Liver (tissue), 3 donors: ENCODE measurements at regions not wholly inside any gene's neighbourhood (a gene's known extent, or its start where the extent isn't known, plus 50 kb on each side); places are given as distances from the start of the nearest gene placed in this dataset.

Source experiments
- EGR1 ChIP-seq, 2 donors: IDR thresholded peaks; 2 replicates each; pipeline ENCODE4 v1.6.1; 2016 to 2018; ENCODE audit warnings: antibody characterized with exemption in 2 of 2, low read depth in 2 of 2
- HNF4A ChIP-seq, 2 donors: conservative IDR thresholded peaks; 2 replicates each; pipeline ENCODE4 v1.6.1; 2016; ENCODE audit warnings: antibody characterized with exemption in 2 of 2, mild to moderate bottlenecking in 2 of 2
- RAD21 ChIP-seq, 2 donors: IDR thresholded peaks; 2 replicates each; pipeline ENCODE4 v1.6.1; 2016; ENCODE audit warnings: antibody characterized with exemption in 2 of 2, mild to moderate bottlenecking in 2 of 2
- TAF1 ChIP-seq: conservative IDR thresholded peaks from 2 replicates; pipeline ENCODE4 v1.6.1; 2016; ENCODE audit warnings: antibody characterized with exemption, mild to moderate bottlenecking
- YY1 ChIP-seq: IDR thresholded peaks from 2 replicates; pipeline ENCODE4 v1.6.1; 2016; ENCODE audit warnings: antibody characterized with exemption, mild to moderate bottlenecking
- TF ChIP-seq, protein P1 (sequence below): fragments of 150-350 bp; IDR thresholded peaks from 2 replicates; pipeline ENCODE4 v1.5.1; 2017; ENCODE audit warnings: improper control_type of control experiment, low read depth, low read length; ENCODE audit not compliant: missing input control
- TF ChIP-seq, protein P2 (sequence below): IDR thresholded peaks from 2 replicates; pipeline ENCODE4 v1.6.1; 2016; ENCODE audit warnings: antibody characterized with exemption
- TF ChIP-seq, protein P3 (sequence below): IDR thresholded peaks from 2 replicates; pipeline ENCODE4 v1.6.1; 2016; ENCODE audit warnings: antibody characterized with exemption, mild to moderate bottlenecking
- donor health status: healthy.
- donor health status: healthy.

DNA sequence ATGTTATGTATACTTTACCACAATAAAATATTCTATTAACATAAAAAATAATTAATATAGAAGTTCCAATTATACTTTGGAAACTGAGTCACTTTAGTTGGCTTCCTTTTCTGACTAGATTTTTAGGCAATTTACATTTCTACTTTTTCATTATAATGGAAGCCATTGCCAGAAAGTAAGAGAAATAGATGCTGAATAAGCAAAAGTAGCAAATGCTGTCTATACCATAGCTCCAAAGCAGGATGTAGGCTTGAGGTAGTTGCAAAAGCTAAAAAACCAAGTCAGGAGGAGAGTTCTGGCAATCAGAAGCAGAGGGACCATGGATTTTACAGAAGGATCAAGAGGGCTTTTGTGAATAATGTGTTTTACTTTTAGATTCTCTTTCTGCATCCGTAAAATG is 262.4 kb upstream of the TMEM229A start:
- TF ChIP-seq, protein P1, sequence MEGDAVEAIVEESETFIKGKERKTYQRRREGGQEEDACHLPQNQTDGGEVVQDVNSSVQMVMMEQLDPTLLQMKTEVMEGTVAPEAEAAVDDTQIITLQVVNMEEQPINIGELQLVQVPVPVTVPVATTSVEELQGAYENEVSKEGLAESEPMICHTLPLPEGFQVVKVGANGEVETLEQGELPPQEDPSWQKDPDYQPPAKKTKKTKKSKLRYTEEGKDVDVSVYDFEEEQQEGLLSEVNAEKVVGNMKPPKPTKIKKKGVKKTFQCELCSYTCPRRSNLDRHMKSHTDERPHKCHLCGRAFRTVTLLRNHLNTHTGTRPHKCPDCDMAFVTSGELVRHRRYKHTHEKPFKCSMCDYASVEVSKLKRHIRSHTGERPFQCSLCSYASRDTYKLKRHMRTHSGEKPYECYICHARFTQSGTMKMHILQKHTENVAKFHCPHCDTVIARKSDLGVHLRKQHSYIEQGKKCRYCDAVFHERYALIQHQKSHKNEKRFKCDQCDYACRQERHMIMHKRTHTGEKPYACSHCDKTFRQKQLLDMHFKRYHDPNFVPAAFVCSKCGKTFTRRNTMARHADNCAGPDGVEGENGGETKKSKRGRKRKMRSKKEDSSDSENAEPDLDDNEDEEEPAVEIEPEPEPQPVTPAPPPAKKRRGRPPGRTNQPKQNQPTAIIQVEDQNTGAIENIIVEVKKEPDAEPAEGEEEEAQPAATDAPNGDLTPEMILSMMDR, result no peak
- no peak for TF ChIP-seq EGR1 (IDR thresholded peaks at IDR 0.05; ENCODE audit: low read depth in 2 of 2)
- TF ChIP-seq HNF4A (conservative IDR thresholded peaks at IDR 0.05), result no peak
- no peak for TF ChIP-seq YY1
- no peak for TF ChIP-seq TAF1
- TF ChIP-seq, protein P2, sequence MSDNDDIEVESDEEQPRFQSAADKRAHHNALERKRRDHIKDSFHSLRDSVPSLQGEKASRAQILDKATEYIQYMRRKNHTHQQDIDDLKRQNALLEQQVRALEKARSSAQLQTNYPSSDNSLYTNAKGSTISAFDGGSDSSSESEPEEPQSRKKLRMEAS, result no peak
- TF ChIP-seq, protein P3, sequence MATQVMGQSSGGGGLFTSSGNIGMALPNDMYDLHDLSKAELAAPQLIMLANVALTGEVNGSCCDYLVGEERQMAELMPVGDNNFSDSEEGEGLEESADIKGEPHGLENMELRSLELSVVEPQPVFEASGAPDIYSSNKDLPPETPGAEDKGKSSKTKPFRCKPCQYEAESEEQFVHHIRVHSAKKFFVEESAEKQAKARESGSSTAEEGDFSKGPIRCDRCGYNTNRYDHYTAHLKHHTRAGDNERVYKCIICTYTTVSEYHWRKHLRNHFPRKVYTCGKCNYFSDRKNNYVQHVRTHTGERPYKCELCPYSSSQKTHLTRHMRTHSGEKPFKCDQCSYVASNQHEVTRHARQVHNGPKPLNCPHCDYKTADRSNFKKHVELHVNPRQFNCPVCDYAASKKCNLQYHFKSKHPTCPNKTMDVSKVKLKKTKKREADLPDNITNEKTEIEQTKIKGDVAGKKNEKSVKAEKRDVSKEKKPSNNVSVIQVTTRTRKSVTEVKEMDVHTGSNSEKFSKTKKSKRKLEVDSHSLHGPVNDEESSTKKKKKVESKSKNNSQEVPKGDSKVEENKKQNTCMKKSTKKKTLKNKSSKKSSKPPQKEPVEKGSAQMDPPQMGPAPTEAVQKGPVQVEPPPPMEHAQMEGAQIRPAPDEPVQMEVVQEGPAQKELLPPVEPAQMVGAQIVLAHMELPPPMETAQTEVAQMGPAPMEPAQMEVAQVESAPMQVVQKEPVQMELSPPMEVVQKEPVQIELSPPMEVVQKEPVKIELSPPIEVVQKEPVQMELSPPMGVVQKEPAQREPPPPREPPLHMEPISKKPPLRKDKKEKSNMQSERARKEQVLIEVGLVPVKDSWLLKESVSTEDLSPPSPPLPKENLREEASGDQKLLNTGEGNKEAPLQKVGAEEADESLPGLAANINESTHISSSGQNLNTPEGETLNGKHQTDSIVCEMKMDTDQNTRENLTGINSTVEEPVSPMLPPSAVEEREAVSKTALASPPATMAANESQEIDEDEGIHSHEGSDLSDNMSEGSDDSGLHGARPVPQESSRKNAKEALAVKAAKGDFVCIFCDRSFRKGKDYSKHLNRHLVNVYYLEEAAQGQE, result no peak
- no peak for TF ChIP-seq RAD21 (IDR thresholded peaks at IDR 0.05)
